ENCODE measurements at regions not wholly inside any gene's neighbourhood (a gene's known extent, or its start where the extent isn't known, plus 50 kb on each side); places are given as distances from the start of the nearest gene placed in this dataset.

DNA sequence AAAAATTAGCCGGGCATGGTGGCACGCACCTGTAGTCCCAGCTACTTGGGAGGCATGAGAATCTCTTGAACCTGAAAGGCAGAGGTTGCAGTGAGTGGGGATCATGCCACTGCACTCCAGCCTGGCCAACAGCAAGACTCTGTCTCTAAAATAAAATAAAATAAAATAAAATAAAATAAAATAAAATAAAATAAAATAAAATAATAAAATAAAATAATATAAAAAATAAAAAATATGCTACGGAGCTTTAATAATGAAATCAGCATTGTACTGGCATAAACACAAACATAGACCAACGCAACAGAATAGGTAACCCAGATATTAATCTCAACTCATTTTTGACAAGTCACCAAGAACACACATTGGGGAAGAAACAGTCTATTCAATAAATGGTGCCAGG, 973.4 kb upstream of the SOX11 start:
- Histone ChIP-seq H3K27me3 (no peaks in the 10 kb centered on the region), H3K9me3 (peaks cover 14% of the 10 kb centered on the region), H3K36me3 (no peaks in the 10 kb centered on the region), H3K4me2 (no peak overlapping the region), H3K4me3 (no peak overlapping the region), H4K20me1 (no peaks in the 10 kb centered on the region), H3K27ac (no peak overlapping the region), H3K9ac (no peak overlapping the region), H3K4me1 (no peaks in the 10 kb centered on the region)
- TF ChIP-seq Cebpa-rat (IDR thresholded peaks at IDR 0.05) = no peak

GRCh38 chr2:4725618-4726017, 966.6 kb upstream of the SOX11 start:
- Histone ChIP-seq H3K9ac (no peak overlapping the region), H3K4me3 (no peak overlapping the region), H3K4me2 (no peak overlapping the region), H3K9me3 (no peaks in the 10 kb centered on the region), H3K4me1 (no peaks in the 10 kb centered on the region), H3K27me3 (no peaks in the 10 kb centered on the region), H3K27ac (no peak overlapping the region), H4K20me1 (no peaks in the 10 kb centered on the region), H3K36me3 (no peaks in the 10 kb centered on the region)
- TF ChIP-seq Cebpa-rat (IDR thresholded peaks at IDR 0.05) = no peak

DNA sequence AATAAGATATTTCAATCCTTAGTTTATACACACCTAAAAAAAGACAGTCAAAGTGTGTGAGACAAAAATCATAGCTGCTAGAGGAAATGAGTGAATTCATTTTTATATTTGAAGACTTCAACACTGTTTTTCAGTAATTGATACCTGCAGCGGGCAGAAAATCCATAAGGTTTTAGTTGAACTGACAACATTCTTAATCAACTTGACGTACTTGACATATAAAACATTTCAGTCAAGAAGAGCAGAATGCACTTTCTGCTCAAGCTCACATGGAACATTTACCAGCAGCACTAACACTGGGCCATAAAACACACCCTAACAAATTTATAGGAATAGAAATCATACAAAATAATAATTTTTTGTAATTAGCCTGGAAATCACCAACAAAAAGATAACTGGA, 959.6 kb upstream of the SOX11 start:
- no peak overlapping the region for H3K9ac ChIP-seq
- H3K4me1 ChIP-seq = no peaks in the 10 kb centered on the region
- no peak overlapping the region for H3K4me3 ChIP-seq
- TF ChIP-seq Cebpa-rat (IDR thresholded peaks at IDR 0.05) = no peak
- H3K27ac ChIP-seq = no peak overlapping the region
- no peaks in the 10 kb centered on the region for H3K36me3 ChIP-seq
- H3K27me3 ChIP-seq = no peaks in the 10 kb centered on the region
- H3K9me3 ChIP-seq = no peaks in the 10 kb centered on the region
- H3K4me2 ChIP-seq = no peak overlapping the region
- H4K20me1 ChIP-seq = no peaks in the 10 kb centered on the region

DNA sequence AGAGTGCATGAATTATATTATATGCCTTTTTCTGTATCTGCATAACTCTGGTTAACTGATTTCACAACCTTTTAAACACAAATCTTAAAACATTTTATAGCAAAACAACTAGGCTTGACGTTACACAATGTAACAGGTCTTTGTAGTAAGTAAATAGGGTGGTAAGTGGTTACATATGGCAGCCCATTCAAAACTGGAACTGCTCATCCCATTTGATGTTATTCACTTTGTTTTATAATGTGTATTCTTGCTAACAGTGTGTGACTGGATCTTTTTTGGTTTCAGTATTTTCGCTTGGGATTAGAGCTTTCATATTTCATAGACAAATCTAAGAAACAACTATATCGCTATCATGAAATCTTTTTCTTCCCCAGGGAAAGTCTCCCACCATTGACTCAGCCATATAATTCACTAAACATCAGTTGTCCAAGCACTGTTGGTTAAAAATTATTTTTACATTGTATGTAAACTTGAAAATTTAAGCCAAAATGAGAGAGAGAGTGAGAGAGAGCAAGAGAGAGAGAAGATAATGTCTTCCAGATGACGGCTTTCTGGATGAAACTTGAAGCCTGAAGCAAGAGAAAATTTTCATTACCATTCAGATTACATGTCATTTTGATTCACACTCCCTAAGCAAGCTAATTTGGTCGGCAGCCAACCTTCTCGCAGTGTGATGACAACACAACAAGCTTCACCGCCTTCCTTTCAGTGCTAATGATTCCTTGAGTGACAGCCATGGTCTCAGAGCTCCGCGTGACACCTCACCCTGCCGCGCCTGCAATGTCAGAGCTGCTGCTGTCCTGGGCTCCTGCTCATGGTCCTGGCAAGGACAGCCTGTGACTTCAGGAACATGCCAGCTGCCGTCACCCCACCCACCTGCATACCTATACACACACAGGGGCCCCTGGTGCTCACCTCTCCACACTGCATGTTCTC, 946.9 kb upstream of the SOX11 start:
- Histone ChIP-seq H4K20me1 (no peaks in the 10 kb centered on the region), H3K9me3 (no peaks in the 10 kb centered on the region), H3K27me3 (no peaks in the 10 kb centered on the region), H3K4me3 (no peak overlapping the region), H3K4me2 (no peak overlapping the region), H3K27ac (no peak overlapping the region), H3K9ac (no peak overlapping the region), H3K4me1 (no peaks in the 10 kb centered on the region), H3K36me3 (no peaks in the 10 kb centered on the region)
- TF ChIP-seq Cebpa-rat (IDR thresholded peaks at IDR 0.05) = no peak

DNA sequence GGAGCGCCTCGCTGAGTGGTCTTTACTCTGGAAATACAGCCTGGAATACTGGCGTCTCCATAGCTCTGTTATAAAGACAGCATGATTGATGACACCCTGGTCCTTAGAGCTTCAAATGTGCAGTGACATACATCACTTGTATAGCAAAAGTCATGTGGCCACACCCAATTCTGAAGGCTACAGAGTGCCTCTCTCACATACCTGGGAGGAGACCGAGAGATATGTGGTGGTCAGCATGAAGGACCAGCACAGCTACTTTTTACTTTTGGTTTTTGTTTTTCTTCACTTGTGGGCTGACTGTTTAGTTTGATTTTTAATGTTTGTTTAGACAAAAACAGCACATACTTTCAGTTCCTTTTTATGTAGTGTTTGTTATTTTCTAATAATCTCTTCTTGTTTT, 938.5 kb upstream of the SOX11 start:
- peak overlapping the region; percentile 45; the same call in 1 of the 2 replicates for H3K4me2 ChIP-seq
- no peaks in the 10 kb centered on the region for H3K36me3 ChIP-seq
- H3K4me3 ChIP-seq = no peak overlapping the region
- H3K27ac ChIP-seq = no peak overlapping the region
- H3K27me3 ChIP-seq = no peaks in the 10 kb centered on the region
- no peak for TF ChIP-seq Cebpa-rat (IDR thresholded peaks at IDR 0.05)
- no peaks in the 10 kb centered on the region for H4K20me1 ChIP-seq
- H3K9me3 ChIP-seq = no peaks in the 10 kb centered on the region
- no peak overlapping the region for H3K9ac ChIP-seq
- peaks cover 17% of the 10 kb centered on the region; the same call in 1 of the 2 replicates for H3K4me1 ChIP-seq

DNA sequence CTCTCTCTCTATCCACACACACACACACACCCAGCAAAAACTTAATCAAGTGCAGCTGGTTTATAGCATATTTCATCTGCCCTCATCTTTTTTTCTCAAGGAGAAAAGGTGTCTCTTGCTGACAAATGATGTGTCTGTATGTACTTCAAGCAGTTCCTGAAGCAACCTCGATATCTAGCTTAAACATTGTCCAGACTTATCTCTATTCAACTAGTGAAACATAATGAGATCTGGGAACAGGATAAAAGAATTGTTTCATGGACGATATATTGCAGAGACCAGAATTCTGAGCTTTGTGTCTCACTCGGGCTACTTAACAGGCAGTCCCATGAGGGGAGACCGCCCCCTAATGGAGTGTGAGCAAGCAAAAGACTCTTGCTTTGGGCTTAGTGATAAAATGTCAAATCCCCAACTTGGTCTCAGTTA, 929.2 kb upstream of the SOX11 start:
- Histone ChIP-seq H3K9ac (no peak overlapping the region), H3K9me3 (no peaks in the 10 kb centered on the region), H3K27ac (no peak overlapping the region), H4K20me1 (no peaks in the 10 kb centered on the region), H3K4me3 (no peak overlapping the region), H3K4me1 (no peaks in the 10 kb centered on the region), H3K4me2 (no peak overlapping the region), H3K27me3 (no peaks in the 10 kb centered on the region), H3K36me3 (no peaks in the 10 kb centered on the region)
- TF ChIP-seq Cebpa-rat (IDR thresholded peaks at IDR 0.05) = no peak

DNA sequence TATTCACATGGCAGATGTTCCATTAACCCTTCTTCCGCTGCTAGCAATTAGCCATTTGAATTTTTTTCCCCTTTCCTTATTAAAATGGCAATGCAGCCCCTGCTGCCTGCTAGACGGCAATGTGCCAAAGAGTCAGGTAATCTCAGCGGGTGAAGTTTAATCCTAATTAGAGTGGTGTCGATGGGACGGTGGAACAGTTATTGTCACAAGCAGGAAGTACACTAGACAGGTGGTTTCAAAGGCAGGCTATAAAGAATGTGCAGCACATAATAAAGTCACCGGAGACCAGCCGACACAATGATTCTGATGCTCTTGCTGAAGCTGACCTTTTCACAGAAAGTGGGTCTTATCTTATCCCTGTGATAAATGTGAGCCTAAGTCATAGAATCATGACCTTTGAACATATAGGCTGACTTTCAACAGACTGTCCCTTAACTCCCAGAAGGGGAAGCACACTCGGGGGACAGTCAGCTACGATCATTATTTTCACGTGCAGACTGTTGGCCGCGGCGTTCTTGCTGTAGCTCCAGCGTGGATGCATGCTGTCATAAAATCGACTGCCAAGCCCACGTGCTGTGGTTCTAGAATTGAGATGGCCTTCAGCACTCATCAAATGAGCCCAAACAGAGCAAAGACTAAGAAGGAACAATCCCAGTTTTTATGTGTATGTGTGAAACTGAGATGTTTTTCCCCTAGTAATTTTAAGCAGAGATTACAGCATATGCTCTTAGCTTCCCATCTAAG, 926.2 kb upstream of the SOX11 start:
- no peaks in the 10 kb centered on the region for H3K27me3 ChIP-seq
- H3K4me3 ChIP-seq = no peak overlapping the region
- no peaks in the 10 kb centered on the region for H3K4me1 ChIP-seq
- H4K20me1 ChIP-seq = no peaks in the 10 kb centered on the region
- H3K4me2 ChIP-seq = no peak overlapping the region
- H3K9me3 ChIP-seq = no peaks in the 10 kb centered on the region
- no peak overlapping the region for H3K9ac ChIP-seq
- H3K27ac ChIP-seq = no peak overlapping the region
- TF ChIP-seq Cebpa-rat (IDR thresholded peaks at IDR 0.05) = no peak
- no peaks in the 10 kb centered on the region for H3K36me3 ChIP-seq

GRCh38 chr2:4775668-4776067, 916.5 kb upstream of the SOX11 start:
- Histone ChIP-seq H3K4me2 (no peak overlapping the region), H3K36me3 (no peaks in the 10 kb centered on the region), H3K4me1 (no peaks in the 10 kb centered on the region), H4K20me1 (no peaks in the 10 kb centered on the region), H3K9ac (no peak overlapping the region), H3K9me3 (no peaks in the 10 kb centered on the region), H3K27me3 (no peaks in the 10 kb centered on the region), H3K4me3 (no peak overlapping the region), H3K27ac (no peak overlapping the region)
- no peak for TF ChIP-seq Cebpa-rat (IDR thresholded peaks at IDR 0.05)

GRCh38 chr2:4780679-4781078, 911.5 kb upstream of the SOX11 start:
- no peaks in the 10 kb centered on the region for H3K4me1 ChIP-seq
- 0 out of 2 replicates have a peak, but pooled peaks cover 4% of the 10 kb centered on the region for H3K9me3 ChIP-seq
- no peaks in the 10 kb centered on the region for H3K27me3 ChIP-seq
- H3K36me3 ChIP-seq = no peaks in the 10 kb centered on the region
- H3K9ac ChIP-seq = no peak overlapping the region
- no peak for TF ChIP-seq Cebpa-rat (IDR thresholded peaks at IDR 0.05)
- no peak overlapping the region for H3K27ac ChIP-seq
- no peak overlapping the region for H3K4me2 ChIP-seq
- no peak overlapping the region for H3K4me3 ChIP-seq
- no peaks in the 10 kb centered on the region for H4K20me1 ChIP-seq

DNA sequence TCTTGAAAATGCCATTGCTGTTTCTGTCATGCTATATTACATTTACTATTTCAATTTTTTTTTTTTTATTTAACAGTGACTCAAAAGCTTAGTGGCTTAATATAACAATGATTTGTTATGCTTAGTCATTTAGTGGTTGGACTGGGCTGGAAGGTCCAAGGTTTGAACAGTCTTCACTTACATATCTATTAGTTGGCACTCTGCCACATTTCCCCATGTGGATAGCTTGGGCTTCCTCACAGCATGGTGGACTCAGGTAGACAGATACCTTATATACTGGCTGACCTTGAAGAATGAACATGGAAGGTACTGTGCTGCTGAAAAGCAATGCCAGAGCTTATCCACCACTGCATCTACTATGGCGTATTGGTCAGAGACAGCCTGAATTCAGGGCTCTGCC, 909.5 kb upstream of the SOX11 start:
- no peaks in the 10 kb centered on the region for H3K4me1 ChIP-seq
- no peaks in the 10 kb centered on the region for H4K20me1 ChIP-seq
- no peak for TF ChIP-seq Cebpa-rat (IDR thresholded peaks at IDR 0.05)
- H3K4me2 ChIP-seq = no peak overlapping the region
- H3K9me3 ChIP-seq = peaks cover 13% of the 10 kb centered on the region
- no peaks in the 10 kb centered on the region for H3K36me3 ChIP-seq
- H3K27ac ChIP-seq = no peak overlapping the region
- no peak overlapping the region for H3K9ac ChIP-seq
- H3K4me3 ChIP-seq = no peak overlapping the region
- no peaks in the 10 kb centered on the region for H3K27me3 ChIP-seq
